ENCODE measurements at regions not wholly inside any gene's neighbourhood (a gene's known extent, or its start where the extent isn't known, plus 50 kb on each side); places are given as distances from the start of the nearest gene placed in this dataset.

DNA sequence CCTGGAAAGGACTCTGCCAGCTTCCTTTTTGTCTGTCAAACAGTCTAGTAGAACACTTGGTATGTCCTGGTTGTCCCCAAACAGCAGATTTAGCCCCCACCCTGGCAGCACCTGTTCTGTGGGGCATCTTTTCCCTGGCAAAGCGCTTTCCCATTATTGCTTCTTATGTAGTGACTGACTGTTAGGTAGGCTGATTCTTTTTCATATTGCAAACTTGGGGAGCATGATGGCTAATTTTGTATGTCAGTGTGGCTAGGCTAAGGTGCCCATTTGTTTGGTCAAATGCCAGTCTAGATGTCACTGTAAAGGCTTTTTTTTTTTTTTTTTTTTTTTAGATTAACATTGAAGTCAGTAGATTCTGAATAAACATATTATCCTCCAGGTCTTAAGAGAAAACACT, 140.2 kb downstream of the MYCN start:
- Histone ChIP-seq H3K27ac (ENCODE audit: low read depth, low read length) (no peak overlapping the region), H3K9me3 (ENCODE audit: control insufficient read depth, insufficient read depth, low read length) (no peaks in the 10 kb centered on the region), H3K4me3 (ENCODE audit: low read depth, low read length) (no peak overlapping the region), H3K4me1 (ENCODE audit: control insufficient read depth, insufficient read depth, low read length) (no peaks in the 10 kb centered on the region), H3K27me3 (ENCODE audit: control insufficient read depth, insufficient read depth, low read length) (peaks cover 3% of the 10 kb centered on the region), H3K36me3 (ENCODE audit: control insufficient read depth, insufficient read depth, low read length) (no peaks in the 10 kb centered on the region)
- DNase-seq (ENCODE audit: low read depth in 4 of 6, low spot score in 6 of 6): no peak
- WGBS (ENCODE audit: insufficient coverage): 80% methylated on average over 1 of the region's 1 CpG

DNA sequence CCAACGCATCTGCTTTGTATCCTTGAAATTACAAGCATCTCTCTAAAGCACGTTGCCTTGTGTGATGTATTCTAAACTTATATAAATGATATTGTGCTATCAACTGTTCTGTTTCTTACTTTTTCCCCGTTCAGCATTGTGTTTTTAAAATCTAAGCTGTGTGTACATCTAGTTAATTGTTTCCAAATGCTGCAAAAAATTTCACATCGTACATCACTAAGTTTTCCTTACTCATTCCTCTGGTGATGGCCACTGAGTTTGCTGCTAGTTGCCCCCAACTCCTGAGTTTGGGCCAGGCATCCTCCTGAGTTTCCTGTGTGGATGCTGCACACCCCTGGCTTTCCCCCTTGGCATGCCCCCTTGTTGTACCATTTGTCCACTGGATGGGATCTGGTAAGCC, 139.7 kb downstream of the MYCN start:
- H3K9me3 ChIP-seq (ENCODE audit: control insufficient read depth, insufficient read depth, low read length): no peaks in the 10 kb centered on the region

DNA sequence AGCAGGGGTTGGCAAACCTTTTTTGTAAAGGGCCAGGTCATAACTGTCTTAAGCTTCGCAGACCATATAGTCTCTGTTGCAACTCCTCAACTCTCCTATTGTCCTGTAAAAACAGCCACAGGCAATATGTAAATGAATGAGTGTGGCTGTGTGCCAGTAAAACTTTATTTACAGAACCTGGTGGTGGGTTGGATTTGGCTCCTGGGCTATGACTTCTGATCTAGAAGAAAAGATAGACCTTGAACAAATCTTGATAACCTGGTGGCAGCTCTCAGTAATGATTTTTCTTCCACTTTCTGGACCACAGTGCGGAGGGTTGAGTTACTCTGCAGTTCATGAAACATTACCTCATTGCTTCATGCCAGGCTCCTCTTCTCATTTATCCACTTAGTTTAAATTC, 139.3 kb downstream of the MYCN start:
- no peak overlapping the region for H3K27ac ChIP-seq (ENCODE audit: low read depth, low read length)
- no peaks in the 10 kb centered on the region for H3K36me3 ChIP-seq (ENCODE audit: control insufficient read depth, insufficient read depth, low read length)
- WGBS (ENCODE audit: insufficient coverage): 88% methylated on average over 1 of the region's 2 CpGs
- H3K4me1 ChIP-seq (ENCODE audit: control insufficient read depth, insufficient read depth, low read length): no peaks in the 10 kb centered on the region
- no peaks in the 10 kb centered on the region for H3K9me3 ChIP-seq (ENCODE audit: control insufficient read depth, insufficient read depth, low read length)
- peaks cover 3% of the 10 kb centered on the region for H3K27me3 ChIP-seq (ENCODE audit: control insufficient read depth, insufficient read depth, low read length)
- no peak overlapping the region for H3K4me3 ChIP-seq (ENCODE audit: low read depth, low read length)
- no peak for DNase-seq (ENCODE audit: low read depth in 4 of 6, low spot score in 6 of 6)

More for the DNA sequence above, 139.7 kb downstream of the MYCN start:
- Histone ChIP-seq H3K36me3 (ENCODE audit: control insufficient read depth, insufficient read depth, low read length) (no peaks in the 10 kb centered on the region), H3K27ac (ENCODE audit: low read depth, low read length) (no peak overlapping the region), H3K4me1 (ENCODE audit: control insufficient read depth, insufficient read depth, low read length) (no peaks in the 10 kb centered on the region), H3K4me3 (ENCODE audit: low read depth, low read length) (no peak overlapping the region), H3K27me3 (ENCODE audit: control insufficient read depth, insufficient read depth, low read length) (peaks cover 3% of the 10 kb centered on the region)
- DNase-seq (ENCODE audit: low read depth in 4 of 6, low spot score in 6 of 6): no peak
- WGBS (ENCODE audit: insufficient coverage): 80% methylated on average over 1 of the region's 4 CpGs

DNA sequence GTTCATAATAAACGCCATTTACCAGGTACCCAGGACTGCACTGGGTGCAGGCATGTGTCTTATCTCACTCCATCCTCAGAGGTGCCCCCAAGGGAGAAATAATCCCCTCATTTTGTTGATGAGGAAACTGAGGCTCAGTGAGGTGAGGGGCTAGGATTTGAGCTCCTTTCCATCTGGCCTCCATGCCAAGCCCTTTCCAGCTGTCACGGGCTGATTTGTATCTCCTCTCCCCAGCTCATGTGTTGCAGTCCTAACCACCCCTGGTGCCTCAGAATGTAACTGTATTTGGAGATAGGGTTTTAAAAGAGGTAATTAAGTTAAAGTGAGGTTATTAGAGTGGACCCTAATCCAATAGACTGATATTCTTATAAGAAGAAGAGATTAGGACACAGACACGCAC, 137.3 kb downstream of the MYCN start:
- Histone ChIP-seq H3K36me3 (ENCODE audit: control insufficient read depth, insufficient read depth, low read length) (no peaks in the 10 kb centered on the region), H3K27ac (ENCODE audit: low read depth, low read length) (no peak overlapping the region), H3K4me1 (ENCODE audit: control insufficient read depth, insufficient read depth, low read length) (no peaks in the 10 kb centered on the region), H3K27me3 (ENCODE audit: control insufficient read depth, insufficient read depth, low read length) (no peaks in the 10 kb centered on the region), H3K9me3 (ENCODE audit: control insufficient read depth, insufficient read depth, low read length) (no peaks in the 10 kb centered on the region), H3K4me3 (ENCODE audit: low read depth, low read length) (no peak overlapping the region)
- no peak for DNase-seq (ENCODE audit: low read depth in 4 of 6, low spot score in 6 of 6)
- WGBS (ENCODE audit: insufficient coverage): no CpG with 5 or more reads among the region's 3 CpGs

DNA sequence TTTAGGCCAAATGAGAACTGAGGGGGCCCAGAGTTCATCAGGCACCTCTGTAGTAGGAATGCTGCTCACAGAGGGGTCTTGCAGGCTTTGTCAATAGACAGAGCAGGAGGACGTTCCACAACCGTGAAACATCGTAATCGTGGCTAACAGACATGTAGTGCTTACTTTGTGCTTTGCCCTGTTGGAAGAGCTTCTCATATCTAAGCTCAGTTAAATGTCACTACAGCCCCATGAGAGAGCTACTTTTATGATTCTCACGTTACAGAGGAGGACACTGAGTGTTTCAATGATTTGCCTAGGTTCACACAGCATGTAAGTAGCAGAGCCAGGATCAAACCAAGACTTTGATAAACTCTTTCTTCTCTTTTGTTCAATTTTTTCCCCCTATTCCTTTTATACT, 136.6 kb downstream of the MYCN start:
- no peaks in the 10 kb centered on the region for H3K9me3 ChIP-seq (ENCODE audit: control insufficient read depth, insufficient read depth, low read length)
- H3K27ac ChIP-seq (ENCODE audit: low read depth, low read length): no peak overlapping the region
- WGBS (ENCODE audit: insufficient coverage): 71% methylated on average over 4 of the region's 5 CpGs
- no peak for DNase-seq (ENCODE audit: low read depth in 4 of 6, low spot score in 6 of 6)
- no peaks in the 10 kb centered on the region for H3K4me1 ChIP-seq (ENCODE audit: control insufficient read depth, insufficient read depth, low read length)
- no peaks in the 10 kb centered on the region for H3K36me3 ChIP-seq (ENCODE audit: control insufficient read depth, insufficient read depth, low read length)
- no peaks in the 10 kb centered on the region for H3K27me3 ChIP-seq (ENCODE audit: control insufficient read depth, insufficient read depth, low read length)
- H3K4me3 ChIP-seq (ENCODE audit: low read depth, low read length): no peak overlapping the region

DNA sequence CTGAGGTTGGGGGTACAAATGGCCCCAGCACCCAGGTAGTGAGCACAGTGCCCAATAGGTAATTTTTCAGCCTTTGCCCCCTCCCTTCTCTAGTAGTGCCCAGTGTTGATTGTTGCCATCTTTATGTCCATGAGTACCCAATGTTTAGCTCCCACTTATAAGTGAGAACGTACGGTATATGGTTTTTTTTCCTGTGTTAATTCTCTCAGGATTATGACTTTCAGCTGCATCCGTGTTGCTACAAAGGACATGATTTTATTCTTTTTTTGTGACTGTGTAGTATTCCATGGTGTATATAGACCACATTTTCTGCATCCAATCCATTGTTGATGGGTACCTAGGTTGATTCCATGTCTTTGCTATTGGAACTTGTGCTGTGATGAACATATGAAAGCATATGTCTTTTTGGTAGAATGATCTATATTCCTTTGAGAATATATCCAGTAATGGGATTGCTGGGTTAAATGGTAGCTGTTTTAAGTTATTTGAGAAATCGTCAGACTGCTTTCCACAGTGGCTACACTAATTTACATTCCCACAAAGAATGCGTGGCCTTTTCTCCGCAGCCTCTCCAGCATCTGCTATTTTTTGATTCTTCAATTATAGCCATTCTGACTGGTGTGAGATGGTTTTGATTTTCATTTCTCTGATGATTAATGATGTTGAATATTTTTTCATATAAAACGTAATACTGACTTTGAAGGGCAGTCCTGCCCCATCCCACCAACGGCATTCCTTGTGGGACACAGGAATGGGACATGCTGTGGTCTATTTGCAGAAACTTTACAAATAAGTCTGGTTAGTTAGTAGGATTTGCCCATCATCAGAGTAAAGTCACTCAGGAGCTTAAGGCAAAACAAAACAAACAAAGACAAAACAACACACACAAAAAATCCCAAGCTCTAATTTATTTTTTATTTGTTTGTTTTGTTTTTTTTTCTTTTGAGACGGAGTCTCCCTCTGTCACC, 135.0 kb downstream of the MYCN start:
- Histone ChIP-seq H3K27ac (ENCODE audit: low read depth, low read length) (no peak overlapping the region), H3K36me3 (ENCODE audit: control insufficient read depth, insufficient read depth, low read length) (no peaks in the 10 kb centered on the region), H3K9me3 (ENCODE audit: control insufficient read depth, insufficient read depth, low read length) (no peaks in the 10 kb centered on the region), H3K4me1 (ENCODE audit: control insufficient read depth, insufficient read depth, low read length) (peaks cover 9% of the 10 kb centered on the region), H3K4me3 (ENCODE audit: low read depth, low read length) (no peak overlapping the region), H3K27me3 (ENCODE audit: control insufficient read depth, insufficient read depth, low read length) (no peaks in the 10 kb centered on the region)
- no peak for DNase-seq (ENCODE audit: low read depth in 4 of 6, low spot score in 6 of 6)
- no CpG with 5 or more reads among the region's 9 CpGs for WGBS (ENCODE audit: insufficient coverage)

DNA sequence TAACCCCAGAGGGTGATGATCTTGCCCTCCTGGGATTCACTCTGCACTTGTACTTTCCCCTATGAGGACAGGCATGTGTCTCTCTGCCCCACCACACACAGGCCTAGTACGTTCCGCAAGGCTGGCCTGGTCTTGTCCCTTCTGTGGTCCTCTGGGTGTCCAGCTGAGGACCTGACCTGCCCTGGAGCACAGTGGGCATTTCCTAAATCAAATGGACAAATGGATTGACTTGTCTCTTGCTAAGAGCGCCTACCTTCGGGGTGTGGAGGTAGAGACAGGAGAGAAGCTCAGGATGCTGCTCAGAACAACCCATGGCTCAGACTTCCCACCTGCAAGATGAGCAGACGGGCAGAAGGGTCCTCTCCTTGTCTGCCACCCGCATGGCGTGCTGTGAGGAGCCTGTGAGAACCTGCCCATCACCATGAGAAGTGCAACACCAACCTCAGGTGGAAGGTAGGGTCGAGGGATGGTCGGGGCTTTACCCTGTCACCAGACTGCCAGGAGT, 133.6 kb downstream of the MYCN start:
- WGBS (ENCODE audit: insufficient coverage): 99% methylated on average over 9 of the region's 9 CpGs
- no peak overlapping the region for H3K4me3 ChIP-seq (ENCODE audit: low read depth, low read length)
- no peak for DNase-seq (ENCODE audit: low read depth in 4 of 6, low spot score in 6 of 6)

DNA sequence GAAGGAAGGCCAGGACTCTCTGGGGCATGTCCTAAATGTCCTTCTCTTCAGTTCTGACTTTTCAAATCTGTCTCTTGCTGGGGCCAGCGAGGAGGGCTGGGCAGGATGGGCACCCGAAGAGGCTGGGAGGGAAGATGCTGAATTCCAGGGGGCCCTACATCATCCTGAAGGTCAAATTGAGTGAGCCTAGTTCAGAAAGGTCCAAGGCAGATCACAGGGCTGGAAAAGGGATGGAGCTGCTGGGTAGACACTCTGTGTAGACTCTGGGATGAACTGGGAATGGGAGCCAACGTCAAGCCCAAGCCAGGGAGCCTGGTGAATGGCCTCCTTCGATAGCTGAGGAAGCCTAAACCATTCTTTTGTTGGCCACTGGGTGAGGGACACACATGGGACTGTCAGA, 133.1 kb downstream of the MYCN start:
- no peaks in the 10 kb centered on the region for H3K36me3 ChIP-seq (ENCODE audit: control insufficient read depth, insufficient read depth, low read length)
- WGBS (ENCODE audit: insufficient coverage): 94% methylated on average over 4 of the region's 4 CpGs
- DNase-seq (ENCODE audit: low read depth in 4 of 6, low spot score in 6 of 6): no peak
- H3K4me1 ChIP-seq (ENCODE audit: control insufficient read depth, insufficient read depth, low read length): peaks cover 19% of the 10 kb centered on the region
- H3K27me3 ChIP-seq (ENCODE audit: control insufficient read depth, insufficient read depth, low read length): no peaks in the 10 kb centered on the region
- no peaks in the 10 kb centered on the region for H3K9me3 ChIP-seq (ENCODE audit: control insufficient read depth, insufficient read depth, low read length)
- H3K4me3 ChIP-seq (ENCODE audit: low read depth, low read length): no peak overlapping the region
- no peak overlapping the region for H3K27ac ChIP-seq (ENCODE audit: low read depth, low read length)

More for the DNA sequence above, 133.6 kb downstream of the MYCN start:
- Histone ChIP-seq H3K4me1 (ENCODE audit: control insufficient read depth, insufficient read depth, low read length) (peaks cover 19% of the 10 kb centered on the region), H3K27me3 (ENCODE audit: control insufficient read depth, insufficient read depth, low read length) (no peaks in the 10 kb centered on the region), H3K9me3 (ENCODE audit: control insufficient read depth, insufficient read depth, low read length) (no peaks in the 10 kb centered on the region), H3K27ac (ENCODE audit: low read depth, low read length) (no peak overlapping the region), H3K36me3 (ENCODE audit: control insufficient read depth, insufficient read depth, low read length) (no peaks in the 10 kb centered on the region)

DNA sequence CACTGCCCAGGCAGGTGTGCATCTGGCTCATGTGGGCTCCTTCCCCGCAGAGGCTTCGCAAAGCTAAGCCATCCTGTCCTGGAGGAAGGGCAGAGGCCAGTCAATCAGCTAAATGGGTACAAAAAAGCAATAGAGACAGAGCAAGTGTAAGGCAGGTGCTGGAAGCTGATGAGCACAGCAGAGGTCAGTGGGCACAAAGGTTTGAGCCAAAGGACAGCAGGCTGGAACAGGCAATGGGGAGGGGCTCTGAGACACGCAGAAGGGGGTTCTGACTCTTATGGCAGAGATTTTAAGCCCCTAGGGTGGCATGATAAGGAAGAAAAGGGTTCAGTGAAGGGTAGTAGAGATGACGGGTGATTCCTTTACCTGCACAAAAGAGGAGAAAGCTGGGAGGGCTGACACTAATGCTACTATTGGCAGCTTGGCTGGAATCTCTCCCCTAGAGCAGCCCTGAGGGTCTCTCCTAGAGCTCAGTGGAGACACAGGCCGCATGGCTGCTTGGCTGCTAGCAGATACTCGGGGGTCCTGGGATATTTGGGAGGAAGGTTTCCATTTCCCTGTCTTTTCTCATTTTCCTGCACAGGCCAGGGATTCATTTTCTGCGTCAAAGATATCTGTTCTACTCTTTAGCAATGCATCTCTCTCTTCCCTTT, 132.4 kb downstream of the MYCN start:
- H3K27ac ChIP-seq (ENCODE audit: low read depth, low read length): no peak overlapping the region

More for the DNA sequence above, 132.4 kb downstream of the MYCN start:
- no peak for DNase-seq (ENCODE audit: low read depth in 4 of 6, low spot score in 6 of 6)
- H3K4me1 ChIP-seq (ENCODE audit: control insufficient read depth, insufficient read depth, low read length): peaks cover 19% of the 10 kb centered on the region
- WGBS (ENCODE audit: insufficient coverage): 92% methylated on average over 4 of the region's 7 CpGs
- H3K36me3 ChIP-seq (ENCODE audit: control insufficient read depth, insufficient read depth, low read length): no peaks in the 10 kb centered on the region
- no peaks in the 10 kb centered on the region for H3K9me3 ChIP-seq (ENCODE audit: control insufficient read depth, insufficient read depth, low read length)
- no peaks in the 10 kb centered on the region for H3K27me3 ChIP-seq (ENCODE audit: control insufficient read depth, insufficient read depth, low read length)
- H3K4me3 ChIP-seq (ENCODE audit: low read depth, low read length): no peak overlapping the region

Data from spinal cord (tissue), 9 donors.